Keratinocyte (primary cell): ENCODE measurements at regions not wholly inside any gene's neighbourhood (a gene's known extent, or its start where the extent isn't known, plus 50 kb on each side); places are given as distances from the start of the nearest gene placed in this dataset.

ENCODE experiments used
- CTCF ChIP-seq, 3 experiments: IDR thresholded peaks in 1 of 3; conservative IDR thresholded peaks in 1 of 3; optimal IDR thresholded peaks in 1 of 3; 2 replicates in 2 of 3; 3 replicates in 1 of 3; pipeline versions ENCODE3 to v1.5.1; 2011; ENCODE audit warnings: low read length in 3 of 3, mild to moderate bottlenecking in 3 of 3, moderate library complexity in 2 of 3, control low read depth in 1 of 3, inconsistent platforms in 1 of 3; ENCODE audit not compliant: insufficient read depth in 2 of 3; ENCODE audit errors: extremely low read depth in 1 of 3
- EZH2 ChIP-seq: IDR thresholded peaks from one replicate; pipeline ENCODE4 v1.6.1; 2012; ENCODE audit warnings: inconsistent platforms, mild to moderate bottlenecking, low read length, moderate library complexity

GRCh38 chr6:7006515-7007191, 101.1 kb upstream of the RREB1 start:
- TF ChIP-seq CTCF (optimal IDR thresholded peaks at IDR 0.05 in 1 of 3, IDR thresholded peaks at IDR 0.05 in 1 of 3, conservative IDR thresholded peaks at IDR 0.05 in 1 of 3; ENCODE audit: extremely low read depth in 1 of 3, insufficient read depth in 2 of 3, low read length in 3 of 3) (no peak), EZH2 (no peak)
